Body of pancreas (tissue), 4 donors: ENCODE measurements at regions not wholly inside any gene's neighbourhood (a gene's known extent, or its start where the extent isn't known, plus 50 kb on each side); places are given as distances from the start of the nearest gene placed in this dataset.
A peak's percentile ranks its signal among the peaks of the same experiment; 100 is the strongest.

ENCODE experiments used
- CTCF ChIP-seq, 7 experiments: fragments of 450-650 bp in 4 of 7; fragments of 200-600 bp in 3 of 7; sonication (generic) in 3 of 7; IDR thresholded peaks; one replicate each; pipeline ENCODE4 v1.5.1; 2016 to 2019; ENCODE audit warnings: antibody characterized with exemption in 7 of 7
- POLR2A ChIP-seq, 3 donors: fragments of 450-650 bp; IDR thresholded peaks; one replicate each; pipeline ENCODE4 v1.6.1; 2016; ENCODE audit warnings: antibody characterized with exemption in 3 of 3, mild to moderate bottlenecking in 2 of 3

DNA sequence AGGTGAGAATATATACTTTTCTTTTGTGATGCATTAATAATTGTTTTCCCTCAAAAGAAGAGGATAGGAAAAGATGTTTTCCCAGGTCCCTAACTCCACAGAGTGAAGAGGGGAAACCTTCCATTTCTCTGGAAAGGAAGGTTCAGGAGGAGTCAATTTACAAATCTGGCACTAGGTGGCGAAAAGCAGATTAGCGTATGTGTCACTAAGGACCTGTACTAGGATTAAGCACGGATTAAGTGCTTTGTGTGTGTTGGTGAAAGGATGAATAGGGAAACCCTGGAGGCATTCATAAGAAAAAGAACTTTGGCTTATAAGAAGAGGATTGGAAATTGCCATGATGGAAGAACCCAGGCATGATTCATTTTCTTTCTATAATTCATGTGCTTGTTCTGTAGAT is 410.1 kb upstream of the PLXNA2 start:
- TF ChIP-seq CTCF (IDR thresholded peaks at IDR 0.05) (peak in 5 of 7 experiments; percentile 20 to 38 (median 36)), POLR2A (IDR thresholded peaks at IDR 0.05) (no peak)
